GM15510 (cell line): ENCODE measurements at regions not wholly inside any gene's neighbourhood (a gene's known extent, or its start where the extent isn't known, plus 50 kb on each side); places are given as distances from the start of the nearest gene placed in this dataset.

ENCODE experiments used
- POLR2A ChIP-seq: IDR thresholded peaks from 3 replicates; pipeline ENCODE4 v1.6.1; 2011; ENCODE audit warnings: borderline replicate concordance; ENCODE audit not compliant: insufficient read length; ENCODE audit errors: extremely low read depth

- TF ChIP-seq POLR2A, result no peak
These were observed 260.9 kb upstream of the HES1 start for GRCh38 chr3:193874997-193875593.

DNA sequence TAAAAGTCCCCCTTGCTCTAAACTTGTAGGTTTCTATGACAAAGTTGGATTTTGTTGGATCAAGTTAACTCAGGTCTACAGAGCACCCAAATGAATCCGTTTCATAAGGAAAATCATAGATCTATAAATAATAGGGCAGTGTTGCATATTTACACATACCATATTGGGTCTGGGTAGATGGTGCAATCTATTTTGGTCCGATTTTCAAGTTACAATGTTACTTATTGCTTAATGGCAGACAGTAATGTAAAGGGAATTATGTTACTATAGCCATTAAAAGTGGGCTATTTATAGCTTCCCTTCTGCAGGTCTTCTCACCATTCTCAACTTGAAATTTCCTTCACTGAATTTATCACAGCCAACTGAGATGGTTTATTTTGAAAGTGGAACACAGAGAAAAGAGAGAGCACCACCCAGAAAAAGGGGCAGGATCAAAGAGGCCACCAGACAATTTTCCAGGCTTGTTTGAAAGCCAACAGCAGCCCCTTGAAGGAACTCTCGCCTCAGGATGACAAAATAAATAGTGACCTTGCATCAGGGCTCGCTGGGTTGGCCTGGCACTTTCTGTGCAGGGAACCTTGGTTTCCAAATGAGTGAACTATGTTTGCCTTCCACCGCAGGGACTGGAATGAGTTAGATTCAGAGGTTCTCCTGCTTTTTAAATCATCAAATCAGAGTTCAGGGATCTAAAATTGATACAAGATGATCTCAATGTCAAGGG is 260.2 kb upstream of the HES1 start:
- no peak for TF ChIP-seq POLR2A

- no peak for TF ChIP-seq POLR2A
These were observed 256.7 kb upstream of the HES1 start for GRCh38 chr3:193879099-193879863.

DNA sequence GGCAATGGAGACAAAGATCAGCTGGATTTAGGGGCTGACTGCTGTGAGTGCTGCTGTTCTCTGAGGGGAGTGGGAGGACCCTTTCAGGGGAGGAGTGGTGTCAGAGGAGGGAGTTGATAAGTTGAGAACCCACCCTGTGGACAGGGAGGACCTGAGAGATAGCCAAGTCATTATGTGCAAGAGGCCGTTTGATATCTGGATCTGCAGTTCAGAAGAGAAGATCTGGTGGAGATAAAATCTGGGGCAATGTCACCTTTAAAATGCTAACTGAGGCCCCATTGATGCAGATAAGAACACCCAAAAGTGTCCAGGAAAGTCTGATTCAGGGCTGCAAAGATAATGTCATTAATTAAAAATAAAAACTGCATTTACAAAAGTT is 256.1 kb upstream of the HES1 start:
- TF ChIP-seq POLR2A, result no peak

DNA sequence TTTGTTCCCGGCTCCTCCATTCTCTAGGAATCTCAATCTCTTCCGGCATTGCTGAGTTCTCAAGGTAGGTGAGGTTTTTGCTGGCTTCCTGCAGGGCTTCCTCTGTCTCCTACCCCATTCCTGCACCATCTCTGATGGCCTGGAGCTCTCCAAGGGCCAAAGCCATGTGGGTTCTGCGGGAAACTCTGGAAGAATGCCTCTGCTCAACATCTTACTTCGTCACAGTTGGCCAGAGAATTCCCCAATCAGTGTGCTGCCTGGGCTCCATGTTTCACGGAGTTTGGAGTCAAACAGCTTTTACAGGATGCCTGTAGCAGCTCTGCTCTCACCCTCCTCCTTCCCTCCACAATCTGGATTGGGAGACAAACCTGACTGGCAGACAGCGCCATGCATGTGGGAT is 253.9 kb upstream of the HES1 start:
- TF ChIP-seq POLR2A, result no peak

DNA sequence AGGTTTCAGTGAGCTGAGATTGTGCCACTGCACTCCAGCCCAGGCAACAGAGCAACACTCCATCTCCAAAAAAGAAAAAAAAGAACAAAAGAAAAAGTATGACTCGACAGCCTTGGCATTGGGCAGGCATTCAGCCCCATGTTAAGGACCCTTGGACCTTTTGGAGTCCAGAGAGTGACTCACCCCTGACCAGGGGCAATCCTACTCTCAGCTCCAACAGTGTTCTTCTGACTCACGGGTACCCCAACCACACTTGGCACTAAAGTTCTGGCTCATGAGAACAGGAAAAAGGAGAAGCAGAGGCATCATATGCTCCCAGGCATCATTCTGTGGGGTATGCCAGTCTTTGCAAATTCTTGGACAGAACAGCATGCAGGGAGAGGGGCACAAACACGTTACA is 252.4 kb upstream of the HES1 start:
- no peak for TF ChIP-seq POLR2A

DNA sequence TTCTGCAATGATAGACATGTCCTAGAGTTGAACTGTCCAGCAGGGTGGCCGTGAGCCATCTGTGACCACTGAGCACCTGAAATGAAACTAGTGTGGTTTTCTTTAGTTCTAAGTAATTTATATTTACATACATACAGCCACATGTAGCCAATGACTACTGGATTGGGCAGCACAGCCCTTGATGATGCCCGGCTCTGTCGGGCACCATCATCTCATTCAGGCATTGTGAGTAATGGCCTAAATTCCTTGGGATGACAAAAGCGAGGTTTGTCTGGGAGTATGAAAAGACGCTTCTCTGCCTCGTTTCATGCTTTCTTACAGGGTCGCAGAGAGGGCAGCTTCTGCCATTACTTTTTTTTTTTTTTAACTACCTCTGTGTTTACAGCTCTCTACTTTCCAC is 251.9 kb upstream of the HES1 start:
- TF ChIP-seq POLR2A, result no peak

GRCh38 chr3:193884652-193885051 is 251.3 kb upstream of the HES1 start:
- no peak for TF ChIP-seq POLR2A

DNA sequence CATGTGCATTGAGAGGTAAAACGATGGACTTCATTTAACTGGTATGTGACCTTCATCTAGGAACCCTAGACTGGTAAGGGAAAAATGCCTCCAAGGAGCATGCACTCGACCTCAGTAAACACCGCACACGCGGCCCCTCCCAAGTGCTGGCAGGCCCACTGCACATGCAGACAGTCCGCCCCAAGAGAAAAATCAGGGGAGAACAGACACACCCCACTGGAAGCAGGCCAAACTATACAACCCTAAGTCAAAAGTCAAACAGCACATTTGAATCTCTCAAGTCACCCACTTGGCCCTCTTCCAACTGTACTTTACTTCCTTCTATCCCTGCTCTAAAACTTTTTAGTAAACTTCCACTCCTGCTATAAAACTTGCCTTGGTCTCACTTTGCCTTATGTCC is 250.1 kb upstream of the HES1 start:
- TF ChIP-seq POLR2A, result no peak

DNA sequence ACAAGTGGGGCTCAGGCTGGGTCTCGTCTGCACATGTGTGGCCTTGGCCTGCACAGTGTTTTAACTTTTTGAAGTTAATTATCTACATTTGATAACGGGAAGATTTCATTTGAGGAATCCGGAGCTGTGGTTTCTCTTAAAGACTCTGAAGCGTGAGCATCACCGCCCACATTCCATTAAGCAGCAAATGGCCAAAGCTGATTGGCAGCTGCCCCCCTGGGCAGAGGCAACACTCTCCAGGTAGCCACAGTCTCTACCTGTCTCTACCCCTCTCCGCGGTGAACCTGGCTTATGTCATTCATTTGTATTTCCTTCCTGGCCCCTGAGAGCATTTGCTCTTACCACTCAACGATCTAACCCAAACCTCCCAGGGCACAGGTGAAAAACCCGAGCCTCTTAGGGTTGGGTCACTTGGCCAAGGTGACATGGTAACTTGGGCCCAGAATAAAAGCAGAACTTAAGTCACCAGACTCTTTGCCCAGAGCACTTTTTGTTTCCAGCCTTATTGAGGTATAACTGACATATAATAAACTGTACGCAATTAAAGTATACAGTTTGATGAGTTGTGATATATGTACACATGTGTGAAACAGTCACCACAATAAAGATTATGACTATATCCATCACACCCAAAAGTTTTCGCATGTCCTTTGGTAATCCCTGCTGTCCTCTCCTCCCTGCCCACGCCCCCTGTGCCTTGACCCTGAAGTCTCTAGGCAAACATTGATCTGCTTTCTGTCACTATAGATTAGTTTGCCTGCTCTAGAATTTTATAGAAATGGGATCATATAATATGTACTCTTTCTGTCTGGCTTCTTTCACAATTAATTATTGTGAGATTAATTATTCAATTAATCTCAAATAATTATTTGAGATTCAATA is 245.7 kb upstream of the HES1 start:
- no peak for TF ChIP-seq POLR2A

GRCh38 chr3:193894121-193894863 is 241.7 kb upstream of the HES1 start:
- TF ChIP-seq POLR2A, result no peak

DNA sequence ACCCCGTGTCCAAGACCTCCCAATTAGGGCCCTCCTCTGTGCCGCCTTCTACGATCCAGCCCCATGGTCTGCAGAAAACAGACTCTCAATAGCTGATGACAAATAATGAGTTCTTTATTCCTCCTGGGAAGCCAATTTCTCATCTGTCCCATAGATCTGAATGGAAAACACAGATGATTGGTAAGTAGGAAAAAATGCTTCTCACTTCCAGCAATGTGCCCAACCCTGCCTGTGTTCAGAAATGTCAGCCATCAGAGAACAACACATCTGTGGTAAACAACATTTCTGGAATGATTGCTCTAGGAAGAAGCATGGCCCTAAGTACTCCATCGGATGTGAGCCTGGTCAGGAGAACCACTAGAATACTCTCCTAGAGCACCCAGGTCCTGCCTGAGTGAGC is 240.5 kb upstream of the HES1 start:
- no peak for TF ChIP-seq POLR2A

DNA sequence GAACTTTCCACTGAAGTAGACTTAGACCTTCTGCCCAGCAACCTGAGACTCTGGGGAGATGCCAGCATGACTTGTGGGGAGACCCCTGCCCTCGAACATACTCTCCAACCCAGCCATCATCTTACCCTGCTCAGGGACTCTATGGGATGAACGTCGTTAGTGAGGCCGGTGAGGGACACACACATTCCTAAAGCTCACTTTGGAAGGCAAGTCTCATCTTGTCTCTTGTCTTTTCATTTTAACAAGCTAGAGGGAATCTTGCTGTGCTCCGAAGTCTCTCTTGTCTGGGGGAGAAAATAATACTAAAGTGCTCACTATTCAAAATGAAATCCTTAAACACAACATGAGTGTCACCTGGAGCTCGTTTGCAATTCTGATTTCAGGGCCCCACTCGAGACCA is 239.5 kb upstream of the HES1 start:
- TF ChIP-seq POLR2A, result no peak

DNA sequence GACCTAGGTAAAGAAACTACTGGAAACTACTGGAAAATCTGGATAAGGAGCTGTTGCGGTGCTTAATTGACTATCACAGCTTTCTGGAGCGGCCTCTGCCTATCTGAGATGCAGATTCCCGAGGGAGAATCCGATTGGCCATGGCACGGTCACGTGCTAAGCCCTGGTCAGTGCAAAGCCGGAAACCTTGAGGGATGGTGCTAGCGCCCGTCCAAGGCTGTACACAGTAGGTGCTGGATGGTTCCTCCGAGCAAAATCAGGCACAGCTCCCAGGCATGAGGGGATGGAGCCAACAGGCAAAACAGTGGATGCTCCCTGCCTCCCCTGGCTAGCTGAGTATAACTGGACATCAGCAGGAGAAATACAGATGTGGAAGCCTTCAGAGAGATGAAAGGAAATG is 238.7 kb upstream of the HES1 start:
- TF ChIP-seq POLR2A, result no peak

GRCh38 chr3:193897731-193898180 is 238.2 kb upstream of the HES1 start:
- no peak for TF ChIP-seq POLR2A

- TF ChIP-seq POLR2A, result no peak
These were observed 236.9 kb upstream of the HES1 start for GRCh38 chr3:193899001-193899400.
